GM08714 (cell line): ENCODE measurements at regions not wholly inside any gene's neighbourhood (a gene's known extent, or its start where the extent isn't known, plus 50 kb on each side); places are given as distances from the start of the nearest gene placed in this dataset.
"Not testable (repeated sequence)": the region's sequence is repeated elsewhere in the genome, so short reads cannot be mapped to it uniquely, and the experiment has no call there.

Experiments
- H3K4me3 ChIP-seq: fragments of 200-500 bp; sonication (Bioruptor generic); 2 replicates; pipeline ENCODE4 v1.5.1; 2014; ENCODE audit warnings: mild to moderate bottlenecking, low read length, inconsistent platforms
- ZNF274 ChIP-seq: IDR thresholded peaks from 2 replicates; pipeline ENCODE4 v1.6.1; 2012; ENCODE audit warnings: mild to moderate bottlenecking, low read depth, low read length

DNA sequence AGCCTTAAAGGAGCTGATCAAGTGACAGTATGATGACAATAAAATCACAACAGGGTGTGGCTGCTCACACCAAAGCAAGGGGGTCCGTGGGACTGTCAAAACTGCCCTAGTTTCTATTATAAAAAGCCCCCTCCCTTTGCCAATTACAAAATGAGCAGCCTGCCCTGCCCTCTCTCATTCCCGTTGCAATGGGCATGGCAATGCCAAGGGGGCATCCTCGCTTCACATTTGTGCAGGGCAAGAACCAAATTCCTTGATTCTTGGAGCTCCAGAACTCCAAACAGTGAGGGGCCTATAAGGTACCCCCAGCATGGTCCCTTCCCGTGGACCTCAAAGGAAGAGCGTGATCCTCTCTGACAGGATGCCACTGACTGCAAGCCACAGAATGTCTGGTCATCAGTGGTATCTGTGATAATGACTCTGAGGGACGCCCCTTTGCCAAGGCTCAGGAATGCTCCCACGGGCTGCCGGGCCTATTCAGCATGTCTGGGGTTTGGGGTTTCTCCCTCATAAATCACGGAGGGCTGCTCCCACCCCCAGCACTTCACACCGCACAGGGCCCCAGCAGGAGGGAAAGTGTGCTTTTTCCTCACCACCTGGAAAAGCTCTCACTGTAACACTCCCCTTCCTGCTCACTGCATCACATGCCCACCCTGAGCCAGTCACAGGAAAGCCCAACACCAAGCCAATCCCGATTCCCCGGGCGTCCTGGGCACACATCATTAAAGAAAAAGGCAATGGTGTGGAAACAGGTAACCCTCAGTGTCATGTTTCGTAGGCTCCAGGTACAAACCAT, 105.1 kb upstream of the TRPM1 start:
- H3K4me3 ChIP-seq = no peak overlapping the region
- no peak for TF ChIP-seq ZNF274

DNA sequence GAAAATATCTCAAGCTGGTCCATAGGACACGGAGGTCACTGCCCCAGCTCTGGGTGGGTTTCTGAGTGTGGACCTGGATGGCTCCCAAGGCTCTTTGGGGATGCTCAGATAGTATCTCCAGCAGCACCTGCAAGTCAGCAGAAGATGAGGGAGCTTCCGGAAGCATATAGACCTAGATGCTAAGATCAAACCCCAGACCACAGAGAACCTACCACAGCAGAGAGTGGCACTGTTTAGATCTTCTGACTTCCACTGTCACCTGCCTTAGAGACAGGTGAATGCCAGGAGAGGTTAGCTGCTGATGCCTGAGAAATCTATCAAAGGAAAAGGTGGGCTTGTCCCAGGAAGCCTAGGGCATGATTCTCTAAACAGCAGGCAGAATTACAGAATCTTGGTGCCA, 105.7 kb upstream of the TRPM1 start:
- H3K4me3 ChIP-seq = no peak overlapping the region
- no peak for TF ChIP-seq ZNF274

DNA sequence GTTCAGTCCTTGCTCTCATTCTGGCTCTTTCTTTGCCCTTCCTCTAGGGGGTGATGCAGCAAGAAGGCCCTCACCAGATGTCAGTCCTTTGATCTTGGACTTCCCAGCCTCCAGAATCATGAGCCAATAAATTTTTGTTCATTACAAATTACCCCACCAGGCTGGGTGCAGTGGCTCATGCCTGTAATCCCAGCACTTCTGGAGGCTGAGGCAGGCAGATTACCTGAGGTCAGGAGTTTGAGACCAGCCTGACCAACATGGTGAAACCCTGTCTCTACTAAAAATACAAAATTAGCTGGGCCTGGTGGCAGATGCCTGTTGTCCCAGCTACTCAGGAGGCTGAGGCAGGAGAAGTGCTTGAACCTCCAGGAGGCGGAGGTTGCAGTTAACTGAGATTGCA, 106.3 kb upstream of the TRPM1 start:
- H3K4me3 ChIP-seq = not testable (repeated sequence)

DNA sequence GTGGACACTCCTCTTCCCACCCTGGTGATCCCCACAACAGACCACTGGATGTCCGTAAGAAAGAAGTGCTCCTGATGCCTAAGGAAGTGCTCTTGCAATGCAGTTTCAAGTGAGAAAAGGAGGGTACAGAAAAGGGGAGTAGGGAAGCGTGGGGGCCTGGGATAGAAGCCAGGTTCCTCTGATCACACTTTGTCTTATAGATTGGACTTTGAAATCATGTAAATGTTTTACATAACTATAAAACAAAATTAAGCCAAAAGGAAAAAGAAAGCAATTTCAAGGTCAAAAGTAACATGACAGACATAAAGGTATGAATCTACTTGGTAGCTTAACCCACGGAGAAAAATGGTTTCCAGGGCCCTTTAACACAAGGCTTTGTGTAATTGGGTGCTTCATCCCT, 107.3 kb upstream of the TRPM1 start:
- H3K4me3 ChIP-seq = no peak overlapping the region
- TF ChIP-seq ZNF274 = no peak

DNA sequence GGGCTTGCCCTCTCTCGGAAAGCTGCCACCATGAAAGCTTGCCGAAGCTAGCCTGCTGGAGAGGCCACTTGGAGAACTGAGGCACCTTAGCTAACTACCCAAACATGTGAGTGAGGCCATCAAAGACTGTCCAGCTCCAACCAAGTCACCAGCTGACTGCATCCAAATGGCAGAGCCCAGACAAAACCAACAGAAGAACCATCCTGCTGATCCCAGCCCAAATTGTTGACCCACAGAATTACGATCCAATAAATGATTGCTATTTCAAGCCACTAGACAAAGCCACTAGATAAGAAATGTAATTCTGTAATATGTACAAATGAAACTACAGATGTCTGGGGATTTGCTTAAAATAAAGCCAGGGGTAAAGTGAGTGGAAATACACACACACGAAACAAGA, 109.8 kb upstream of the TRPM1 start:
- H3K4me3 ChIP-seq = no peak overlapping the region
- no peak for TF ChIP-seq ZNF274

DNA sequence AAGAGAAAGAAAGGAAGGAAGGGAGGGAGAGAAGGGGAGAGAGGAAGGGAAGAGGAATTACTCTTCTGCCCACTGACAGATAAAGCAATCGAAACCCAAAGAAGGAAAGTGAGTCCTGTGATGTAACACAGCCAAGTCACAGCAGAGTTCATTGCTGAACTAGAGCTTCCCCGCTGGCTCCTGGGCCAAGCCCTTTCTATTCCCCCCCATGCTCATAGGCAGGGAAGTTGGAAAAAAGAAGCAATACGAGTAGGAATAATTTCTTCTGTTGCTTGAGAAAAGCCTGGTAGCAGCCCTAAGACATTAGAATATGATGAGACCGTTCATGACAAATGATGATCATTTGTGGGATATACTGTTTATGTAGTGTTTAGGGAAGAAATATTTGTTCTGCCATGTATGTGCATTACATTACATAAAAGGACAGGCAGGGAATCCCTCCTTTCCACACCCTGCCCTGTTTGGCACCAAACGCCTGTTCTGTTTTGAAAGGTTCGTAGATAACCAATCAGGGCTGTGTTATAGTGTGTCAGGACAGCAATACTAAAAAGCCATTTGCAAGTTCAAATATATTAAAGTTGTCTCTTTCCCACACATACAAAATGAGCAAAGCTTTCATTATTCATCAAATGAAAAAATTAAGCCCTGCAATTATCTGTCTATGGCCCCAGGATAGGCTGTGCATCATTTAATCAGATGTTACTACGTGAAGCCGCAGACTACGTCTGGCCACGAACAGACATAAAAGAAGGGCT, 111.0 kb upstream of the TRPM1 start:
- no peak overlapping the region for H3K4me3 ChIP-seq
- TF ChIP-seq ZNF274 = no peak

DNA sequence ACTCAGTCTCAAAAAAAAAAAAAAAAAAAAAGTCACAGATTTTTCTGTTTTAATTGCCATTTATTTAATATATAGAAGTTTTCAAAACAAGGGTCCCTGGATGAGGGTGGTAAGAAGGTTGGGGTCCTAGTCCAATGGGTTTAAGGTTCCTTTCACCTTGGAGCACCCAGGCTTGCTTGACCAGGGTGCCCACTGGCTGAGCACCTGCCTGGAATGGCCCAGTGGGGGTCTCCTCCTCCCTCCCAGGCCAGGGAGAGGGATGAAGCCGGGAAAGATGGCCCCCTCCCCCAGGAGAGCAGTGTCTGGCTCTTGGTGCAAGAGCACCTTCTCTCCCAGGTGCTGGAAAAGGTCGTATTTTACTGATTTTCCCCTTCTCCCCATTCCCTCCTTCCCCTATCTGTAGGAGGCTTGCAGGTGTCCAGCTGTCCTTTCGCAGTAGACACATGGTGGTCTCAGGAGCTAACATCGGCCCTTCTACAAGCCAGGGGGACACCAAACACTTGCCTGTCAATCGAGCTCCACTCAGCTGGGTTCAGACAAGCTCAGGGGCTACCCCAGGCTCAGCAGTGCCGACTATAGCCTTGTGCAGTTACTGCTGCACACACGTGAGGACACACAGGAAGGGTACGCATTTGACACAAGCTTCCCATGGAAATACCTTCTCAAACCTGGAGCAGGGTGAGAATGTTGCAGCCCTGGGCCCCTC, 112.3 kb upstream of the KLF13 start:
- no peak overlapping the region for H3K4me3 ChIP-seq
- no peak for TF ChIP-seq ZNF274

DNA sequence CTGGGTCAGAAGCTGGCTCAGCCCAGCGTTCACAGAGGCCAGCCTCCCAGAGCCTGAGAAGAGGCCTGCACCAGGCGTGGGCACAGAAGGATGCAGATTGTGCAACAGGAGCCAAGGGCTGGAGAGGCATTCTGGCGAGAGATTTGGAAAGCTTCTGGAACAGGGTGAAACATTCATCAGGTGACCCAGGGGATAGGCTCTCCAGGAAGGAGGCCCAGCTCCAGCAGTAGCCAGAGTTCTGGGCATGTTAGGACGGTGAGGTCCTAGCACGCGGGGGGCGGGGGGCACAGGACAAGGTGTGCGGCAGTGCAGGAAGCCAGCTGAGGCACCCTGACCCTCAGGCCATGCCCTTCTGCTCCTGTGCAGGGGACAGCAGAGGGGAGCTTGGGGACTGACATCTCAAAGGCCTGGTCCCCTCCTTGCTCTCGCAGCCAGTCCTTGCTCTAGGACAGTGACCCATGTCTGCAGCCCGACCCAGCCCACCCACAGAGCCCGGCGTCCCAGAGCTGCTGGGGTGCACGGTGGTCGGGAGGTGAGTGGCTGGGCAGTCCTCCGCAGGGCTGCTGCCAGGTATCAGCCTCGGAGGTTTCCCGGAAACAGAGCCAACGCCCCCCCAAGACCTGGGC, 111.7 kb upstream of the KLF13 start:
- H3K4me3 ChIP-seq = peak overlapping the region; percentile 23; the same call in 1 of the 2 replicates
- no peak for TF ChIP-seq ZNF274

DNA sequence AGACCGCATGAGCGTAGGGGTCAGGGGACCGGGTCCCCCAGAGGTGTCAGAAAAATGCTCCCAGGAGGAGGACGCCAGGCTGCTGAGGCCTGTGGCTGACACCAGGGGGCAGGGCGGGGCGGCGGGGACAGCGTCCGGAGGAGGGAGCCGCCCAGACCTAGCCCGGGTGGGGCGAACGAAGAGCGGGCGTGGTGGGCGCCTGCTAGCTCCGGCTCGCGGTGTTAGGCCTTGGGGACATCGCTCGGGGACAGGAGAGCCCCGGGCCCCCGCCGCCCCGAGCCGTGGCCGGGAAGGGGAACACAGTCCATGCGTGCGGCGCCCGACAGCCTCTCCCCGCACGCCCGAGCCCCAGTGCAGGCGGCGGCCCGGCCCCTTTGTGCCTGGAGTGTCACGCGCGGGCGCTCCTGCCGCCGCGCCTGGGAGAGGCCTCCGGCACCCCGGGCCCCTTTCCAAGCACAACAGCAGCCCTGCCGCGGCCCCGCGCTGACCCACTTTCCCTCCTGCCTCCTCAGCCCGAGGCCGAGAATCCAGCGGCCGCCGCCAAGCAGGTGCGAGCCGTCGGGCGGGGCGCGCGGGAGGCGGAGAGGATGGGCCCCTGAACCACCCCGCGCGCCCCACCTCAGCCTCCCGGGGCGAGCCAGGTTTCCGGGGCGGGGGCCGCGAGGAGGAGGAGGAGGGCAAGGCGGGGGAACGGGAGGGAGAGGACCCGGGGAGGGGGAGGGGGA, 111.0 kb upstream of the KLF13 start:
- no peak for TF ChIP-seq ZNF274
- H3K4me3 ChIP-seq = peak overlapping the region; percentile 70; the same call in 1 of the 2 replicates

DNA sequence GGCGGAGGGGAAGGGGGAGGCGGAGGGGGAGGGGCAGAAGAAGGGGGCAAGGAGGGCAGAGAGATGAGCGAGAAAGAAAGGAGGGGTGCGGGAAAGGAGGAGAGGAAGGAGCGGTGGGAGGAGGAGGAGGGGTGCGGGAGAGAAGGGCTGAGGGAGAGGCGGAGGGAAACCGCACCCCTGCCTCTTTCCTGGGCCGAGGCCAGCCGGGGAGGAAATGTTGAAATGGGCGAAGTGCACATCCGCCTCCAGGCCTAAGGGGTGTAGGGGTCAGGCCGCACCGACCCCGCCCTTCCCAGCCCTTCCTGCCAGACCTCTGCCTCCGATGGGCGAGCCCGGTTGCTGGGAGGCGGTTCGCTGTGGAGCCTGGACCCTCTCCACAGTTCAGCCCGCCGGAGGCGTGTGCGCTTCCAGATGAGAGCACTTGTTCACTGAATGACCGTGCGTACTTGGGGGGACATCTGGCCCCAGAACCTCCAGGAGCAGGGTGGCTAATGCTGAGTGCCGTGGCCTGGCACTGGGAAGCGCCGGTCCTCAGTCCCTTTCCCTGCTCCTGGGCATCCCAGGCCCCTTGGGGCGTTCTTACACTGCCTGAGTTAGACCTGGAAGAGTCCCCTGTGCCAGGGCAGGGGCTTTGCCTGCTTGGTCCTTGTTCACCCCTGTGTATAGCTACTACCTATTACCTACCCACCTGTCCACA, 110.3 kb upstream of the KLF13 start:
- peak overlapping the region; percentile 41; the same call in 1 of the 2 replicates for H3K4me3 ChIP-seq
- no peak for TF ChIP-seq ZNF274

DNA sequence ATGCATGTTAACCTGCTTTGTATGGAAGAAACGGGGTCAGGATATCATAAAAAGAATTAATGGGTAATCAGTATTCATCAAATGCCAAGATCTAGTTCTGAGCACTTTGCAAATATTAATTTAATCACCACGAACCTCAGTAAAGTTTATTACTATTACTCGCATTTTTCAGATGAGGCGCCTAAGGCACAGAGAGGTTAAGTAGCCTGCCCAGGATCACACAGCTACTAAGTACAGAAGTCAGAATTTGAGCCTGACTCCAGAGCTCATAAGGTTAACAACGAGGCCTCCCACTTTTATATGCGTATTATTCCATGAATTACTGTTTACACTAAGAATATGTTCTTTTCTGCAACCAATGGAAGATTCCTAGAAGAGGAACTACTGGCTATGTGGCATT, 109.6 kb upstream of the KLF13 start:
- no peak for TF ChIP-seq ZNF274
- no peak overlapping the region for H3K4me3 ChIP-seq

DNA sequence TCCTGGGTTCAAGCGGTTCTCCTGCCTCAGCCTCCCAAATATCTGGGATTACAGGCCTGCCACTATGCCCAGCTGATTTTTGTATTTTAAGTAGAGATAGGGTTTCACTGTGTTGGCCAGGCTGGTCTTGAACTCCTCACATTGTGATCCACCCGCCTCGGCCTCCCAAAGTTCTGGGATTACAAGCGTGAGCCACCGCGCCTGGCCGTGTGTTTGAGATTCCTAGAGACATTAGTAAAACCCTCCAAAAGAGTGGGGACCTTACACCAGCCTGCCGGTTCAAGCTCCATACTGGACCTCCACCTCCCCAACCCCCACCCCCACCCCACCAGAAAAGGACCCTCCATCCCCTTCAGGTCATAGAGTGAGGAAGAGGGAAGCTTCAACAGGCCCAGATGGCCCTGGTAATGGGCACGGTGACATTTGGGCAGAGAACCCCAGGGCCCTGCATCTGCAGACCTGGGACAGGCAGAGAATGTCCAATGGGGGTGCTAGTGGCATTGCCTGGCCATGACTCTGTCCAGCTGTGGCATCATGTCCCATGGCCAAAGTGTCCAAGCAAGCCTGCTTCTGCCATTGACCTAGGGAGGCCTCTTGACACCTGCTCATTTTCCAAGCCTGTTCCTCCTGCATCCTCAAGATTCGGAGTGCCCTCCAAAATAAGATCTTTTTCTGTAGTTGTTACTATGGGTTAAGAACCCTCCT, 108.9 kb upstream of the KLF13 start:
- no peak for TF ChIP-seq ZNF274
- no peak overlapping the region for H3K4me3 ChIP-seq

DNA sequence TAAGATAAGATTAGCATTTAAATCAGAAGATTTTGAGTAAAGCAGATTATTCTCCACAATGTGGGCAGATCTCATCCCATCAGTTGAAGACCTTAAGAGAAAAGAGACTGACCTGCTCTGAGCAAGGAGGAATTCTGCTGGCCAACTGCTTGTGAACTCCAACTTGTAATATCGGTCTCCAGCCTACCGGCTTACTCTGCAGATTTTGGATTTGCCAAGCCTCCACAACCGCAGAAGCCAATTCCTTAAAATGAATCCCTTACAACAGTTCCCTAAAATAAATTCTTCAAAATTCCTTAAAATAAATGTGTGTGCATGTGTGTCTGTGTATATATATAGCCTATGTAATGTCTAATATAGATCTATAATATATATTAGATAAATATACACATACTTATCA, 107.4 kb upstream of the KLF13 start:
- TF ChIP-seq ZNF274 = no peak
- no peak overlapping the region for H3K4me3 ChIP-seq
